Keratinocyte (primary cell): ENCODE measurements at regions not wholly inside any gene's neighbourhood (a gene's known extent, or its start where the extent isn't known, plus 50 kb on each side); places are given as distances from the start of the nearest gene placed in this dataset.

Experiments
- DNase-seq: peaks from one replicate; pipeline ENCODE4 v3.0.0-alpha.2; 2011; ENCODE audit warnings: low read depth, missing footprints, low spot score
- FAIRE-seq: peaks from 2 replicates; lab custom pipeline; 2011; peaks lifted over from hg19 to GRCh38; lab: Jason Lieb, UNC
- H2AFZ ChIP-seq: 2 replicates; pipeline ENCODE4 v1.6.0; 2012; ENCODE audit warnings: low read length, control low read depth, inconsistent platforms; ENCODE audit not compliant: control insufficient read depth
- H3K27ac ChIP-seq: 2 replicates; pipeline ENCODE4 v1.5.1; 2011; ENCODE audit warnings: low read length; ENCODE audit not compliant: control insufficient read depth, insufficient read depth
- H3K27me3 ChIP-seq: 3 replicates; pipeline ENCODE4 v1.6.0; 2011; ENCODE audit warnings: low read length; ENCODE audit not compliant: control insufficient read depth, insufficient read depth; ENCODE audit errors: extremely low read depth
- H3K36me3 ChIP-seq, 2 experiments: 2 replicates in 1 of 2; 3 replicates in 1 of 2; pipeline ENCODE4 v1.5.1; 2011; ENCODE audit warnings: low read length in 2 of 2, mild to moderate bottlenecking in 1 of 2; ENCODE audit not compliant: control insufficient read depth in 2 of 2, insufficient read depth in 2 of 2; ENCODE audit errors: extremely low read depth in 1 of 2
- H3K4me1 ChIP-seq: 3 replicates; pipeline ENCODE4 v1.5.1; 2011; ENCODE audit warnings: low read length; ENCODE audit not compliant: control insufficient read depth, insufficient read depth; ENCODE audit errors: extremely low read depth
- H3K4me2 ChIP-seq: 3 replicates; pipeline ENCODE4 v1.6.0; 2011; ENCODE audit warnings: low read depth, low read length; ENCODE audit not compliant: control insufficient read depth, insufficient read depth; ENCODE audit errors: extremely low read depth
- H3K4me3 ChIP-seq, 3 experiments: fragments of 200-600 bp in 1 of 3; sonication (generic) in 1 of 3; 2 replicates in 2 of 3; 3 replicates in 1 of 3; pipeline ENCODE4 v1.5.1; 2011 to 2016; ENCODE audit warnings: low read length in 3 of 3, mild to moderate bottlenecking in 3 of 3, control low read depth in 2 of 3, inconsistent platforms in 1 of 3, low read depth in 1 of 3, mixed read lengths in 1 of 3, mixed run types in 1 of 3, moderate library complexity in 1 of 3; ENCODE audit not compliant: control insufficient read depth in 2 of 3, insufficient read depth in 2 of 3; ENCODE audit errors: extremely low read depth in 1 of 3
- H3K79me2 ChIP-seq: 2 replicates; pipeline ENCODE4 v1.6.0; 2012; ENCODE audit warnings: low read length; ENCODE audit not compliant: control insufficient read depth, insufficient read depth
- H3K9ac ChIP-seq: 3 replicates; pipeline ENCODE4 v1.6.0; 2011; ENCODE audit warnings: low read length; ENCODE audit not compliant: control insufficient read depth, insufficient read depth; ENCODE audit errors: extremely low read depth
- H3K9me1 ChIP-seq: 3 replicates; pipeline ENCODE4 v1.6.0; 2011; ENCODE audit warnings: low read length; ENCODE audit not compliant: control insufficient read depth, insufficient read depth; ENCODE audit errors: extremely low read depth
- H3K9me3 ChIP-seq: 2 replicates; pipeline ENCODE4 v1.5.1; 2012; ENCODE audit warnings: low read depth, low read length; ENCODE audit not compliant: control insufficient read depth
- H4K20me1 ChIP-seq: 3 replicates; pipeline ENCODE4 v1.6.0; 2011; ENCODE audit warnings: low read length; ENCODE audit not compliant: control insufficient read depth, insufficient read depth; ENCODE audit errors: extremely low read depth
- CTCF ChIP-seq, 3 experiments: IDR thresholded peaks in 1 of 3; conservative IDR thresholded peaks in 1 of 3; optimal IDR thresholded peaks in 1 of 3; 2 replicates in 2 of 3; 3 replicates in 1 of 3; pipeline versions ENCODE3 to v1.5.1; 2011; ENCODE audit warnings: low read length in 3 of 3, mild to moderate bottlenecking in 3 of 3, moderate library complexity in 2 of 3, control low read depth in 1 of 3, inconsistent platforms in 1 of 3; ENCODE audit not compliant: insufficient read depth in 2 of 3; ENCODE audit errors: extremely low read depth in 1 of 3
- EZH2 ChIP-seq: IDR thresholded peaks from one replicate; pipeline ENCODE4 v1.6.1; 2012; ENCODE audit warnings: inconsistent platforms, mild to moderate bottlenecking, low read length, moderate library complexity
- dilution Hi-C: fragments of 300-500 bp; cut with MboI; formaldehyde crosslinking; loops from one replicate; pipeline ENCODE4 v1.7.0; 2020; ENCODE audit warnings: low sequenced_read_pairs; ENCODE audit not compliant: extremely low pct_ligation_motif_present

- Histone ChIP-seq H3K27ac (no peak overlapping the region), H3K79me2 (no peaks in the 10 kb centered on the region), H3K9me3 (no peaks in the 10 kb centered on the region), H3K36me3 (no peaks in the 10 kb centered on the region), H3K4me1 (no peaks in the 10 kb centered on the region), H4K20me1 (no peaks in the 10 kb centered on the region), H2AFZ (no peak overlapping the region), H3K27me3 (no peaks in the 10 kb centered on the region), H3K4me2 (no peak overlapping the region), H3K9ac (no peak overlapping the region), H3K4me3 (no peak overlapping the region), H3K9me1 (no peaks in the 10 kb centered on the region)
- dilution Hi-C loops: no loop called here
- DNase-seq (no peak), FAIRE-seq (no peak)
- TF ChIP-seq EZH2: no peak
- no peak for TF ChIP-seq CTCF (optimal IDR thresholded peaks at IDR 0.05 in 1 of 3, IDR thresholded peaks at IDR 0.05 in 1 of 3, conservative IDR thresholded peaks at IDR 0.05 in 1 of 3; ENCODE audit: extremely low read depth in 1 of 3, insufficient read depth in 2 of 3, low read length in 3 of 3)
Measured at GRCh38 chr6:66578362-66578761, 871.3 kb upstream of the EYS start.

GRCh38 chr6:66568271-66568670 lies 861.2 kb upstream of the EYS start:
- Histone ChIP-seq H3K27me3 (no peaks in the 10 kb centered on the region), H3K9me3 (no peaks in the 10 kb centered on the region), H3K36me3 (no peaks in the 10 kb centered on the region), H3K79me2 (no peaks in the 10 kb centered on the region), H3K27ac (no peak overlapping the region), H3K9me1 (no peaks in the 10 kb centered on the region), H4K20me1 (no peaks in the 10 kb centered on the region), H3K4me1 (no peaks in the 10 kb centered on the region), H2AFZ (no peak overlapping the region), H3K9ac (no peak overlapping the region), H3K4me2 (no peak overlapping the region), H3K4me3 (no peak overlapping the region)
- DNase-seq (no peak), FAIRE-seq (no peak)
- dilution Hi-C loops: no loop called here
- TF ChIP-seq CTCF (optimal IDR thresholded peaks at IDR 0.05 in 1 of 3, IDR thresholded peaks at IDR 0.05 in 1 of 3, conservative IDR thresholded peaks at IDR 0.05 in 1 of 3; ENCODE audit: extremely low read depth in 1 of 3, insufficient read depth in 2 of 3, low read length in 3 of 3): no peak
- TF ChIP-seq EZH2: no peak
